ENCODE measurements at regions not wholly inside any gene's neighbourhood (a gene's known extent, or its start where the extent isn't known, plus 50 kb on each side); places are given as distances from the start of the nearest gene placed in this dataset.

DNA sequence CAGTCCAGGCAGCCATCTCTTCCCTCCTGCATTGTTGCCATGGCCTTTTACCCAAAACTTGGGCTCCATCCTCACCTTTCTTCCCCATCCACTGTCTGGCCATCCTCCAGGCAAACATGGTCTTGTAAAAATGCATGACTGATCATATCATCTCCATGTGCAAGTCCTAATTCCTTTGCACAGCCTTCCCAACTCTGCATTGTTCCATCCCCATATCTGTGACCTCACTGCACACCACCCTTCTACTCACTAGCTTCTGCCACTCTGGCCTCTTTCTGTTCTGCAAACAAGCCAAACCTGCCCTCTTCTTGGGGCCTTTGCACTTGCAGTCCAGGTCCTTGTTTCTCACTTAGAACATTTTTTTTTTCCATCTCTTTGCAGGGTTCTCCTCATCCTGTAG lies 230.1 kb upstream of the GJB5 start:
- TF ChIP-seq CTCF (conservative IDR thresholded peaks at IDR 0.05; ENCODE audit: low read length) (no peak), EZH2phosphoT487 (IDR thresholded peaks at IDR 0.05; ENCODE audit: borderline replicate concordance, low read depth, low read length) (no peak)

All from OCI-LY7 (cell line).